A673 (cell line): ENCODE measurements at regions not wholly inside any gene's neighbourhood (a gene's known extent, or its start where the extent isn't known, plus 50 kb on each side); places are given as distances from the start of the nearest gene placed in this dataset.
"Not testable (repeated sequence)": the region's sequence is repeated elsewhere in the genome, so short reads cannot be mapped to it uniquely, and the experiment has no call there.

Experiments
- BruUV-seq: library from RNA; stranded (reverse); fragments of 400-500 nt; replicated peaks from 2 replicates; lab custom pipeline; 2021; lab: Mats Ljungman, UMichigan
- CTCF ChIA-PET: fragments of 300-600 bp; sonication (Branson Sonifier 250); formaldehyde crosslinking; loops from one replicate; lab custom pipeline; 2022; ENCODE audit warnings: antibody characterized with exemption; lab: Charles Lee
- POLR2A ChIA-PET: fragments of 300-600 bp; sonication (Branson Sonifier 250); formaldehyde crosslinking; loops from one replicate; lab custom pipeline; 2022; ENCODE audit warnings: antibody characterized with exemption; ENCODE audit not compliant: low non-redundant PET; lab: Charles Lee
- DNase-seq: peaks from one replicate; pipeline ENCODE4 v3.0.0-alpha.2; 2015; ENCODE audit warnings: low spot score
- H3K27ac ChIP-seq: fragments of 200-600 bp; sonication (generic); 2 replicates; pipeline ENCODE4 v1.5.1; 2016; ENCODE audit warnings: mixed run types, low read depth, mild to moderate bottlenecking, mixed read lengths, antibody characterized with exemption, low read length; ENCODE audit not compliant: poor library complexity, severe bottlenecking
- H3K27me3 ChIP-seq: fragments of 200-600 bp; sonication (generic); replicated peaks from 2 replicates; pipeline ENCODE4 v1.6.1; 2017; ENCODE audit warnings: mixed run types, low read depth, mild to moderate bottlenecking, mixed read lengths, antibody characterized with exemption, low read length; ENCODE audit not compliant: insufficient read depth, poor library complexity
- H3K36me3 ChIP-seq: fragments of 200-600 bp; sonication (generic); 2 replicates; pipeline ENCODE4 v1.6.1; 2016; ENCODE audit warnings: mixed run types, mild to moderate bottlenecking, mixed read lengths, antibody characterized with exemption, low read length; ENCODE audit not compliant: insufficient read depth, poor library complexity, severe bottlenecking
- H3K4me1 ChIP-seq: fragments of 200-600 bp; sonication (generic); 2 replicates; pipeline ENCODE4 v1.6.1; 2017; ENCODE audit warnings: mixed run types, mild to moderate bottlenecking, mixed read lengths, antibody characterized with exemption, low read length; ENCODE audit not compliant: insufficient read depth, poor library complexity, severe bottlenecking
- H3K4me3 ChIP-seq: fragments of 200-600 bp; sonication (generic); 2 replicates; pipeline ENCODE4 v1.5.1; 2016; ENCODE audit warnings: low read depth, mixed run types, mild to moderate bottlenecking, mixed read lengths, low read length; ENCODE audit not compliant: poor library complexity, severe bottlenecking
- H3K9me3 ChIP-seq: fragments of 200-600 bp; sonication (generic); 2 replicates; pipeline ENCODE4 v1.6.1; 2016; ENCODE audit warnings: mixed run types, low read depth, mild to moderate bottlenecking, mixed read lengths, antibody characterized with exemption, low read length; ENCODE audit not compliant: poor library complexity, severe bottlenecking
- EZH2 ChIP-seq: fragments of 200-600 bp; sonication (generic); IDR thresholded peaks from 2 replicates; pipeline ENCODE4 v1.6.1; 2017; ENCODE audit warnings: borderline replicate concordance, low read depth, mild to moderate bottlenecking, mixed read lengths, antibody characterized with exemption, low read length; ENCODE audit not compliant: poor library complexity, severe bottlenecking
- intact Hi-C: fragments of 100-400 bp; cut with micrococcal nuclease; formaldehyde crosslinking; loops from one replicate; pipeline ENCODE4 v1.10.0; 2022; ENCODE audit not compliant: unreplicated experiment
- TF ChIP-seq, protein P1 (sequence below): fragments of 300-800, 200-600 bp; sonication (generic); conservative IDR thresholded peaks from 2 replicates; pipeline ENCODE4 v1.5.1; 2017; ENCODE audit warnings: low read depth, mild to moderate bottlenecking, antibody characterized with exemption, low read length, moderate library complexity, mixed read lengths

DNA sequence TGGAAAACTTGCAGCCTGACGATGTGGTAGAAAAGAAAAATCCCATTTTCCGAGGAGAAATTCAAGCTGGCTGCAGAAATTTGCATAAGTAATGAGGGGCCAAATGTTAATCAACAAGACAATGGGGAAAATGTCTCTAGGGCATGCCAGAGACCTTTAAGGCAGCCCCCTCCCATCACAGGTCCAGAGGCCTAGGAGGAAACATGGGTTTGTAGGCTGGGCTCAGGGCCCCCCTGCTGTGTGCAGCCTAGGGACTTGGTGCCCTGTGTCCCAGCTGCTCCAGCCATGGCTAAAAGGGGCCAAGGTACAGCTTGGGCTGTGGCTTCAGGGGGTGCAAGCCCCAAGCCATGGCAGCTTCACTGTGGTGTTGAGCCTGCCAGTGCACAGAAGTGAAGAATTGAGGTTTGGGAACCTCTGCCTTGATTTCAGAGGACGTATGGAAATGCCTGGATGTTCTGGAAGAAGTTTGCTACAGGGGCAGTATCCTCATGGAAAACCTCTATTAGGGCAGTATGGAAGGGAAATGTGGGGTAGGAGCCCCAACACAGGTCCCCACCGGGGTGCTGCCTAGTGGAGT lies 75.9 kb upstream of the CADPS start:
- H3K4me1 ChIP-seq, result no peaks in the 10 kb centered on the region
- H3K4me3 ChIP-seq, result no peak overlapping the region
- DNase-seq, result no peak
- intact Hi-C loops, result no loop called here
- ChIA-PET POLR2A (no interaction called here), CTCF (no interaction called here)
- TF ChIP-seq, protein P1, sequence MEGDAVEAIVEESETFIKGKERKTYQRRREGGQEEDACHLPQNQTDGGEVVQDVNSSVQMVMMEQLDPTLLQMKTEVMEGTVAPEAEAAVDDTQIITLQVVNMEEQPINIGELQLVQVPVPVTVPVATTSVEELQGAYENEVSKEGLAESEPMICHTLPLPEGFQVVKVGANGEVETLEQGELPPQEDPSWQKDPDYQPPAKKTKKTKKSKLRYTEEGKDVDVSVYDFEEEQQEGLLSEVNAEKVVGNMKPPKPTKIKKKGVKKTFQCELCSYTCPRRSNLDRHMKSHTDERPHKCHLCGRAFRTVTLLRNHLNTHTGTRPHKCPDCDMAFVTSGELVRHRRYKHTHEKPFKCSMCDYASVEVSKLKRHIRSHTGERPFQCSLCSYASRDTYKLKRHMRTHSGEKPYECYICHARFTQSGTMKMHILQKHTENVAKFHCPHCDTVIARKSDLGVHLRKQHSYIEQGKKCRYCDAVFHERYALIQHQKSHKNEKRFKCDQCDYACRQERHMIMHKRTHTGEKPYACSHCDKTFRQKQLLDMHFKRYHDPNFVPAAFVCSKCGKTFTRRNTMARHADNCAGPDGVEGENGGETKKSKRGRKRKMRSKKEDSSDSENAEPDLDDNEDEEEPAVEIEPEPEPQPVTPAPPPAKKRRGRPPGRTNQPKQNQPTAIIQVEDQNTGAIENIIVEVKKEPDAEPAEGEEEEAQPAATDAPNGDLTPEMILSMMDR, result no peak
- no peak for TF ChIP-seq EZH2
- no peak overlapping the region for H3K27ac ChIP-seq
- H3K36me3 ChIP-seq, result no peaks in the 10 kb centered on the region
- H3K9me3 ChIP-seq, result no peaks in the 10 kb centered on the region
- H3K27me3 ChIP-seq, result no peaks in the 10 kb centered on the region
- no TSS peak for BruUV-seq

DNA sequence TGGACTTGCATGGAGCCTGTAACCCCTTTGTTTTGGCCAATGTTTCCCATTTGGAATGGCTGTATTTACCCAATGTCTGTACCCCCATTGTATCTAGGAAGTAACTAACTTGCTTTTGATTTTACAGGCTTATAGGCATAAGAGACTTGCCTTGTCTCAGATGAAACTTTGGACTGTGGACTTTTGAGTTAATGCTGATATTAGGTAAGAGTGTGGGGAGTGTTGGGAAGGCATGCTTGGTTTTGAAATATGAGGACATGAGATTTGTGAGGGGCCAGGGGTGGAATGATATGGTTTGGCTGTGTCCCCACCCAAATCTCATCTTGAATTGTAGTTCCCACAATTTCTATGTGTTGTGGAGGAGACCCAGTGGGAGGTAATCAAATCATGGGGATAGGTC lies 76.7 kb upstream of the CADPS start:
- CTCF ChIA-PET, H3K36me3 ChIP-seq, intact Hi-C loops, H3K9me3 ChIP-seq, H3K4me1 ChIP-seq, H3K27ac ChIP-seq, H3K4me3 ChIP-seq, H3K27me3 ChIP-seq, BruUV-seq, POLR2A ChIA-PET, DNase-seq: not testable (repeated sequence)

DNA sequence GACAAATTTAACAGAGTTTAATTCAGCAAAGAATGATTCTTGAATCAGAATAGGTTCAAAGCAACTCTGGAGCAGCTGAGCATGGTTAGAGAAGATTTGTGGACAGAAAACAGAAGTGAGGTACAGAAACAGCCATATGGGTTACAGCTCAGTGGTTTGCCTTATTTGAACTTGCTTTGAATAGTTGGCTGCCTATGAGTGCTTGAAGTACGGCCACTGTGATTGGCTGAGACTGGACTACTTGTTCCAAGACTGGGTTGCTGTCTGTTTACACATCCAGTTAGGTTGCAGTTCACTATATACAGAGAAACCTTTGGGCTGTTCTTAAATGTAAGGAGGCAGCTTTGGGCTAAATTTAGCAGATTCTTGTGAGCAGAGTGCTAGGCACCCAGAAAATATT lies 79.4 kb upstream of the CADPS start:
- no peaks in the 10 kb centered on the region for H3K4me1 ChIP-seq
- BruUV-seq, result no TSS peak
- H3K27ac ChIP-seq, result no peak overlapping the region
- DNase-seq, result no peak
- no peak for TF ChIP-seq EZH2
- TF ChIP-seq, protein P1, result no peak
- no peak overlapping the region for H3K4me3 ChIP-seq
- H3K9me3 ChIP-seq, result no peaks in the 10 kb centered on the region
- ChIA-PET POLR2A (no interaction called here), CTCF (no interaction called here)
- intact Hi-C loops, result no loop called here
- H3K27me3 ChIP-seq, result no peaks in the 10 kb centered on the region
- no peaks in the 10 kb centered on the region for H3K36me3 ChIP-seq

DNA sequence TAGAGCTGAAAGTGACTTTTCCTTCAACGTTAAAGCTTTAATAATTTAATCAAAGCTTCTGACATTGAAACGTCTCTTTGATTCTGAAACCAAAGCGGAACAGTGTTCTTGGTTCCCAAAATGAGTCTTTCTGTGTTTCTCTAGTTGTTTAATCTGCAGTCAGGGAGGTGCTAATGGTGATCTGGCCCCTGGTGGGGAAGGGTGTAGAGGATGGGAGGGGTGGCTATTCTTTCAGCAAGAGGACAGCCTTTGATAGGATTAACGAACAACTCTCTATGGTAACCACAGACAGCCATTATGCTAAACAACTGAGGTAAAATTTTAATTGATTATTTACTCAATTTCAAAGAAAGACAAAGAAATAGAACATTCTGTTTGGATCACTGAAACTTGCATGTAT lies 79.9 kb upstream of the CADPS start:
- Histone ChIP-seq H3K36me3 (no peaks in the 10 kb centered on the region), H3K27ac (no peak overlapping the region), H3K4me3 (no peak overlapping the region), H3K4me1 (no peaks in the 10 kb centered on the region), H3K27me3 (no peaks in the 10 kb centered on the region), H3K9me3 (no peaks in the 10 kb centered on the region)
- no peak for DNase-seq
- intact Hi-C loops, result no loop called here
- TF ChIP-seq EZH2, result no peak
- TF ChIP-seq, protein P1, result no peak
- ChIA-PET POLR2A (no interaction called here), CTCF (no interaction called here)
- BruUV-seq, result no TSS peak
